Liver (tissue), 3 donors: ENCODE measurements at regions not wholly inside any gene's neighbourhood (a gene's known extent, or its start where the extent isn't known, plus 50 kb on each side); places are given as distances from the start of the nearest gene placed in this dataset.

Experiments used
- GABPA ChIP-seq, 2 donors: IDR thresholded peaks in 1 of 2; conservative IDR thresholded peaks in 1 of 2; 2 replicates each; pipeline ENCODE4 v1.6.1; 2016; ENCODE audit warnings: antibody characterized with exemption in 2 of 2, mild to moderate bottlenecking in 1 of 2, moderate library complexity in 1 of 2
- SP1 ChIP-seq: IDR thresholded peaks from 2 replicates; pipeline ENCODE4 v1.6.1; 2018; ENCODE audit warnings: antibody characterized with exemption, mild to moderate bottlenecking
- TAF1 ChIP-seq: conservative IDR thresholded peaks from 2 replicates; pipeline ENCODE4 v1.6.1; 2016; ENCODE audit warnings: antibody characterized with exemption, mild to moderate bottlenecking
- YY1 ChIP-seq: IDR thresholded peaks from 2 replicates; pipeline ENCODE4 v1.6.1; 2016; ENCODE audit warnings: antibody characterized with exemption, mild to moderate bottlenecking
- TF ChIP-seq, protein P1 (sequence below): fragments of 150-350 bp; IDR thresholded peaks from 2 replicates; pipeline ENCODE4 v1.5.1; 2017; ENCODE audit warnings: improper control_type of control experiment, low read depth, low read length; ENCODE audit not compliant: missing input control
- TF ChIP-seq, protein P2 (sequence below): IDR thresholded peaks from 2 replicates; pipeline ENCODE4 v1.6.1; 2016; ENCODE audit warnings: antibody characterized with exemption, mild to moderate bottlenecking
- donor health status: healthy.
- donor health status: healthy.

DNA sequence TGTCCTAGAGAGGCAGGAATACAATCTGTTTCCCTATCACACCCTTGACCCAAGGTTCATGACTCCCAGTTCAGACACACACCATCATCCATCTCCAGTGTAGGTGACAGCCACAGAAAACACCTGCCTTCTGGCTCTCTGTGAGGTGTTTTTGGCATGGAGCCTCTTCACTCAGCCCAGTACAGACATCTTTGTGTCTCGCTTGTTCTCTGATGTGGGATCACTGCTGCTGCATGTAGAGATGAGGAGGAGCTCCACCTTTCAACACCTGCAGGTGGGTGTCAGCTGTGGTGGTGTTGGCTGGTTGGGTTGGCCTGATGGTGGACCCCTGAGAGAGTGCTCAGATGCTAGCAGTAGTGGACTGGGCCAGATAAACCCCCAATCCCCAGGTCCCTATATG, 916.7 kb upstream of the B3GALT2 start:
- TF ChIP-seq, protein P1, sequence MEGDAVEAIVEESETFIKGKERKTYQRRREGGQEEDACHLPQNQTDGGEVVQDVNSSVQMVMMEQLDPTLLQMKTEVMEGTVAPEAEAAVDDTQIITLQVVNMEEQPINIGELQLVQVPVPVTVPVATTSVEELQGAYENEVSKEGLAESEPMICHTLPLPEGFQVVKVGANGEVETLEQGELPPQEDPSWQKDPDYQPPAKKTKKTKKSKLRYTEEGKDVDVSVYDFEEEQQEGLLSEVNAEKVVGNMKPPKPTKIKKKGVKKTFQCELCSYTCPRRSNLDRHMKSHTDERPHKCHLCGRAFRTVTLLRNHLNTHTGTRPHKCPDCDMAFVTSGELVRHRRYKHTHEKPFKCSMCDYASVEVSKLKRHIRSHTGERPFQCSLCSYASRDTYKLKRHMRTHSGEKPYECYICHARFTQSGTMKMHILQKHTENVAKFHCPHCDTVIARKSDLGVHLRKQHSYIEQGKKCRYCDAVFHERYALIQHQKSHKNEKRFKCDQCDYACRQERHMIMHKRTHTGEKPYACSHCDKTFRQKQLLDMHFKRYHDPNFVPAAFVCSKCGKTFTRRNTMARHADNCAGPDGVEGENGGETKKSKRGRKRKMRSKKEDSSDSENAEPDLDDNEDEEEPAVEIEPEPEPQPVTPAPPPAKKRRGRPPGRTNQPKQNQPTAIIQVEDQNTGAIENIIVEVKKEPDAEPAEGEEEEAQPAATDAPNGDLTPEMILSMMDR: no peak
- TF ChIP-seq, protein P2, sequence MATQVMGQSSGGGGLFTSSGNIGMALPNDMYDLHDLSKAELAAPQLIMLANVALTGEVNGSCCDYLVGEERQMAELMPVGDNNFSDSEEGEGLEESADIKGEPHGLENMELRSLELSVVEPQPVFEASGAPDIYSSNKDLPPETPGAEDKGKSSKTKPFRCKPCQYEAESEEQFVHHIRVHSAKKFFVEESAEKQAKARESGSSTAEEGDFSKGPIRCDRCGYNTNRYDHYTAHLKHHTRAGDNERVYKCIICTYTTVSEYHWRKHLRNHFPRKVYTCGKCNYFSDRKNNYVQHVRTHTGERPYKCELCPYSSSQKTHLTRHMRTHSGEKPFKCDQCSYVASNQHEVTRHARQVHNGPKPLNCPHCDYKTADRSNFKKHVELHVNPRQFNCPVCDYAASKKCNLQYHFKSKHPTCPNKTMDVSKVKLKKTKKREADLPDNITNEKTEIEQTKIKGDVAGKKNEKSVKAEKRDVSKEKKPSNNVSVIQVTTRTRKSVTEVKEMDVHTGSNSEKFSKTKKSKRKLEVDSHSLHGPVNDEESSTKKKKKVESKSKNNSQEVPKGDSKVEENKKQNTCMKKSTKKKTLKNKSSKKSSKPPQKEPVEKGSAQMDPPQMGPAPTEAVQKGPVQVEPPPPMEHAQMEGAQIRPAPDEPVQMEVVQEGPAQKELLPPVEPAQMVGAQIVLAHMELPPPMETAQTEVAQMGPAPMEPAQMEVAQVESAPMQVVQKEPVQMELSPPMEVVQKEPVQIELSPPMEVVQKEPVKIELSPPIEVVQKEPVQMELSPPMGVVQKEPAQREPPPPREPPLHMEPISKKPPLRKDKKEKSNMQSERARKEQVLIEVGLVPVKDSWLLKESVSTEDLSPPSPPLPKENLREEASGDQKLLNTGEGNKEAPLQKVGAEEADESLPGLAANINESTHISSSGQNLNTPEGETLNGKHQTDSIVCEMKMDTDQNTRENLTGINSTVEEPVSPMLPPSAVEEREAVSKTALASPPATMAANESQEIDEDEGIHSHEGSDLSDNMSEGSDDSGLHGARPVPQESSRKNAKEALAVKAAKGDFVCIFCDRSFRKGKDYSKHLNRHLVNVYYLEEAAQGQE: no peak
- TF ChIP-seq GABPA (IDR thresholded peaks at IDR 0.05 in 1 of 2, conservative IDR thresholded peaks at IDR 0.05 in 1 of 2): no peak
- no peak for TF ChIP-seq SP1
- TF ChIP-seq TAF1: no peak
- TF ChIP-seq YY1: no peak
